GM12864 (cell line): ENCODE measurements at regions not wholly inside any gene's neighbourhood (a gene's known extent, or its start where the extent isn't known, plus 50 kb on each side); places are given as distances from the start of the nearest gene placed in this dataset.
A peak's percentile ranks its signal among the peaks of the same experiment; 100 is the strongest.

ENCODE experiments used
- DNase-seq: peaks from one replicate; pipeline ENCODE4 v3.0.0-alpha.2; 2011; ENCODE audit warnings: low read depth
- H3K4me3 ChIP-seq: 2 replicates; pipeline ENCODE4 v1.5.1; 2011; ENCODE audit warnings: mild to moderate bottlenecking, low read depth, low read length, control low read depth
- TF ChIP-seq, protein P1 (sequence below): IDR thresholded peaks from 2 replicates; pipeline ENCODE4 v1.5.1; 2011; ENCODE audit warnings: low read depth, mild to moderate bottlenecking, moderate library complexity, low read length, control low read depth, inconsistent platforms; ENCODE audit errors: missing control alignments

DNA sequence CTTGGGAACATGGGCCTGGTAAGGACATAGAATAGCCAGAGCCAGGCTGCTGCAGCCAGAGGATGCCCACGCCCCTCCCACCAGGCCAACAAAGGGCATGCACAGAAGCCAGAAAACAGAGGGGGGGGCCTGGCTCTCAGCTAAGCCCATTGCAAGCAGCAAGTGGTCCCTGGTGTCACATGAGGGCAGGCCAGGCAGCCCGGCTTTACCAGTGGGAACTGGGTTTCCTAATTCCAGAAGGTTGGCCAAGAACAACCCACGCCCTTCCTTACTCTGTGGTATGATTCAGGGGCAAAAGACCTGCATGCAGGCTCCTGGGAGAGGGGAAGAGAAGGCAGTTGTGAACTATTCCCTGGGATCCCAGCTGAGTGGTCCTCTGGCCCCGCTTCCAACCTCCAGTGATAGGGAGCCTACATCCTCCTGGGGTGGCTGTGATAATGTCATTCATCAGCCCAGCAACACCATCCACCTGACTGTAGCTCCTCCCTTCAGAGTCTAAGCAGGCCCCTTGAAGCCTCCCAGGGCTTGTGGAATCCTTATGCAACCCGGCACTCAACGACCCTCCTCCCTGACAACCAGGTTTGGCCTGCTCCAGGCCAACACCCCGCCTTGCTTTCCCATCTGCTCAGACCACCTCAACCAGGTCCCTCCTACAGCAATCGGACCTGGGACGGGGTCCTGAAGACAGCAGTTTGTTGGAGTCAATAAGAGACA lies 62.1 kb upstream of the LMO1 start:
- H3K4me3 ChIP-seq: no peak overlapping the region
- no peak for DNase-seq
- TF ChIP-seq, protein P1, sequence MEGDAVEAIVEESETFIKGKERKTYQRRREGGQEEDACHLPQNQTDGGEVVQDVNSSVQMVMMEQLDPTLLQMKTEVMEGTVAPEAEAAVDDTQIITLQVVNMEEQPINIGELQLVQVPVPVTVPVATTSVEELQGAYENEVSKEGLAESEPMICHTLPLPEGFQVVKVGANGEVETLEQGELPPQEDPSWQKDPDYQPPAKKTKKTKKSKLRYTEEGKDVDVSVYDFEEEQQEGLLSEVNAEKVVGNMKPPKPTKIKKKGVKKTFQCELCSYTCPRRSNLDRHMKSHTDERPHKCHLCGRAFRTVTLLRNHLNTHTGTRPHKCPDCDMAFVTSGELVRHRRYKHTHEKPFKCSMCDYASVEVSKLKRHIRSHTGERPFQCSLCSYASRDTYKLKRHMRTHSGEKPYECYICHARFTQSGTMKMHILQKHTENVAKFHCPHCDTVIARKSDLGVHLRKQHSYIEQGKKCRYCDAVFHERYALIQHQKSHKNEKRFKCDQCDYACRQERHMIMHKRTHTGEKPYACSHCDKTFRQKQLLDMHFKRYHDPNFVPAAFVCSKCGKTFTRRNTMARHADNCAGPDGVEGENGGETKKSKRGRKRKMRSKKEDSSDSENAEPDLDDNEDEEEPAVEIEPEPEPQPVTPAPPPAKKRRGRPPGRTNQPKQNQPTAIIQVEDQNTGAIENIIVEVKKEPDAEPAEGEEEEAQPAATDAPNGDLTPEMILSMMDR: no peak

DNA sequence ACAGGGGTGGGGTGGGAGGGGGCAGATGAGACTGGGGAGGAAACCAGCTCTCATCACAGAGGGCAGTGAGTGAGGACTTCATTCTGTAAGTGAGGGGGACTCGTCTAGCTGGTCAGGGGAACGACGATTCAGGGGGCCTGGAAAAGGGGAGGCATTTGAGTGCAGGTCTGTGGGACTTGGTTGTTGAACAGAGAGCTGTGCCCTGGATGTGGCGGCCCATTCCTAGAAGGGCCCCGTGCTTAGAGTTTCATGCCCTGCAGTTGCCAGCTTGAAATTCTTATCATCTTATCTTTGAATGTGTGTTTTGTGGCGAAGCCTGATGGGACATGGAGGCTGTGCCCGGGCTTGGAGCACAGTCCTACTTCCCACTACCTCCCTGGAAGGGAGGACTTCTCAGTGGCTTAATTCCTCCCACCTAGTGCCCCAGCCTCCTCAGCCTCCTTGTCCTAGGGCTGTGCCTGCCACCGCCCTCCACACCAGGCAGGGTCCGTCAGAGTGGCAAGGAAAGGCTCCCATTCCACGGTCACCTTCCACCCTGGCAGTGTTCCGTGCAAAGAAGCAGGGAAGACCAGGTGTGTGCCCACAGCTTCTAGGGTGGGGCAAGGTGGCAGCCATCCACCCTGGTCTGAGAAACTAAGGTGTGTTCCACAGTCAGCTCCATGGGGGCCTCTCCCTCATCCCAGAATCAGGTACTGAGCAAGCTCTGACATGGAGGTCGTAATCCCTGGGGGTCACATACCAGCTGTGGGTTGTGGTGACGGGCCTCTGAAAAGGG lies 59.7 kb upstream of the LMO1 start:
- TF ChIP-seq, protein P1: no peak
- DNase-seq: no peak
- no peak overlapping the region for H3K4me3 ChIP-seq

DNA sequence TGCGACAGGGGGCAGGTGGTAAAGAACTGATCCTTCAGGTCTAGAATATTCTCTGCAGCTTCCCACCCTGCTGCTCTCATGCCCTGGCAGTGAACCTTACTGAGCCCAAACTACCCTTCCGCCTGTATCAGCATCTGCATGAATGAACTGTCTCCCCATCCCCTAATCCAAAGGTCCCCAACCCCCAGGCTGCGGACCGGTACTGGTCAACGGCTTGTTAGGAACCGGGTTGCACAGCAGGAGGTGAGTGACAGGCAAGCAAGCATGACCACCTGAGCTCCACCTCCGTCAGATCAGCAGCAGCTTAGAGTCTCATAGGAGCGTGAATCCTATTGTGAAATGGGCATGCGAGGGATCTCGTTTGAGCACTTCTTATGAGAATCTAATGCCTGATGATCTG lies 58.2 kb upstream of the LMO1 start:
- DNase-seq: no peak
- no peak overlapping the region for H3K4me3 ChIP-seq
- TF ChIP-seq, protein P1: no peak

- no peak for DNase-seq
- H3K4me3 ChIP-seq: no peak overlapping the region
- TF ChIP-seq, protein P1: no peak
These were observed 56.4 kb upstream of the LMO1 start for GRCh38 chr11:8320076-8320475.

GRCh38 chr11:8318536-8318935 lies 54.9 kb upstream of the LMO1 start:
- TF ChIP-seq, protein P1: peak; percentile 39
- no peak for DNase-seq
- no peak overlapping the region for H3K4me3 ChIP-seq

DNA sequence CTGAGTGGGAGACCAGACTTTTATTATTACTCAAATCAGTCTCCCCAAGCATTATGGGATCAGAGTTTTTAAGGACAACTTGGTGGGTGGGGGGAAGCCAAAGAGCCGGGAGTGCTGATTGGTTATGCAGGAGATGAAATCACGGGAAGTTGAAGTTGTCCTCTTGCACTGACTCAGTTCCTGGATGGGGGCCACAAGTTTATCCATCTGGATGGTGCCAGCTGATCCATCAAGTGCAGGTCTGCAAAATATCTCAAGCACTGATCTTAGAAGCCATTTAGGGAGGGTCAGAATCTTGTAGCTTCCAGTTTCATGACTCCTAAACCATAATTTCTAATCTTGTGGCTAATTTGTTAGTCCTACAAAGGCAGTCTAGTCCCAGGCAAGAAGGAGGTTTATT lies 53.5 kb upstream of the LMO1 start:
- TF ChIP-seq, protein P1: no peak
- DNase-seq: no peak

GRCh38 chr11:8315954-8316353 lies 52.3 kb upstream of the LMO1 start:
- TF ChIP-seq, protein P1: no peak
- H3K4me3 ChIP-seq: no peak overlapping the region
- DNase-seq: no peak

More for the DNA sequence above, 53.5 kb upstream of the LMO1 start:
- H3K4me3 ChIP-seq: no peak overlapping the region
